ENCODE measurements at regions not wholly inside any gene's neighbourhood (a gene's known extent, or its start where the extent isn't known, plus 50 kb on each side); places are given as distances from the start of the nearest gene placed in this dataset.

GRCh38 chr4:116547632-116548031, 537.7 kb downstream of the TRAM1L1 start:
- TF ChIP-seq CTCF (conservative IDR thresholded peaks at IDR 0.05 in 1 of 2, IDR thresholded peaks at IDR 0.05 in 1 of 2; ENCODE audit: extremely low read depth in 1 of 2, insufficient read depth in 1 of 2, low read depth in 1 of 2, low read length in 2 of 2), result no peak
- TF ChIP-seq EZH2 (IDR thresholded peaks at IDR 0.05; ENCODE audit: borderline replicate concordance, low read length), result no peak

Data from mammary epithelial cell (primary cell).